ENCODE measurements at regions not wholly inside any gene's neighbourhood (a gene's known extent, or its start where the extent isn't known, plus 50 kb on each side); places are given as distances from the start of the nearest gene placed in this dataset.

DNA sequence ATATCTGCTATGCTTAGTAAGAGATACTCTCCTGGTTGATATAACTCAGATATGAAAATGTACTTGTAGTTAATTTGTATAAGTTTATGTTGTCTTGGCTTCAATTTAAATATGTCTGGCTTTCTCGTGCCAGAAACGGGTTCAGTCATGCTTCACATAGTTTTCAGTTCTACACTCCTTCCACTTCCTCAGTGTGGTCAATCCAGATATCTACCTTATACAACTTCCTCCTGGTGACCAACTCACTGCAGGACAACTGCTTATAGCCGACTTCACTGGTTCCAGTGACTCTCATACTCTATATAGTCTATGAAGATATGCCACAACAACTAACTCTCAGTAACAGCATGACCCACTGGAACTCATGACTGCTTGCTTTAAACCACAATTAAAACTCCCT lies 690.4 kb downstream of the SLCO4C1 start:
- Histone ChIP-seq H3K4me1 (ENCODE audit: insufficient read depth, low read length) (no peaks in the 10 kb centered on the region), H3K23me2 (ENCODE audit: insufficient read length, low read depth, low read length, poor library complexity, severe bottlenecking) (no peaks in the 10 kb centered on the region), H3K56ac (ENCODE audit: insufficient read length, low read depth, low read length) (no peak overlapping the region), H2BK5ac (ENCODE audit: insufficient read length, low read length) (no peak overlapping the region), H4K20me1 (ENCODE audit: control insufficient read depth, insufficient read depth, insufficient read length) (no peaks in the 10 kb centered on the region), H3K27ac (ENCODE audit: insufficient read length, low read depth, low read length) (no peak overlapping the region), H3K79me2 (ENCODE audit: insufficient read depth, low read length) (no peaks in the 10 kb centered on the region), H4K8ac (replicated peaks; ENCODE audit: insufficient read length, low read depth, low read length) (no peak overlapping the region), H2BK120ac (ENCODE audit: low read depth, low read length, poor library complexity, severe bottlenecking) (no peak overlapping the region), H4K5ac (ENCODE audit: insufficient read length, low read depth, low read length) (no peak overlapping the region), H2BK12ac (ENCODE audit: insufficient read length, low read depth, low read length) (no peak overlapping the region), H3K18ac (ENCODE audit: insufficient read length, low read depth, low read length) (no peak overlapping the region), H3K4me2 (ENCODE audit: insufficient read depth, insufficient read length, low read length) (no peak overlapping the region), H3T11ph (ENCODE audit: low read length) (no peak overlapping the region), H3K23ac (ENCODE audit: insufficient read length, low read depth, low read length) (no peak overlapping the region), H3K9me3 (ENCODE audit: control insufficient read depth, low read depth, low read length) (no peaks in the 10 kb centered on the region), H3K79me1 (ENCODE audit: insufficient read depth, low read depth, low read length, poor library complexity, severe bottlenecking) (no peaks in the 10 kb centered on the region), H2AK5ac (ENCODE audit: insufficient read length, low read length) (no peak overlapping the region), H3K27me3 (ENCODE audit: insufficient read depth, low read length) (no peaks in the 10 kb centered on the region), H3K9ac (ENCODE audit: extremely low read depth, insufficient read length, low read length) (no peak overlapping the region), H3K4ac (ENCODE audit: low read depth, low read length) (no peak overlapping the region), H2AFZ (ENCODE audit: low read length) (no peak overlapping the region), H3K14ac (ENCODE audit: insufficient read depth, low read length) (no peak overlapping the region), H2BK15ac (ENCODE audit: low read depth, low read length) (no peak overlapping the region), H4K91ac (ENCODE audit: insufficient read length, low read depth, low read length) (no peak overlapping the region), H2BK20ac (ENCODE audit: low read depth, low read length, poor library complexity, severe bottlenecking) (no peak overlapping the region)
- no CpG with 5 or more reads among the region's 3 CpGs for WGBS (ENCODE audit: extremely low coverage, insufficient read length, low lambda C conversion rate)
- Mint-ChIP-seq H3K4me1 (no peaks in the 10 kb centered on the region), H3K4me3 (no peak overlapping the region), H3K9me3 (no peaks in the 10 kb centered on the region), H3K27ac (no peak overlapping the region), H3K27me3 (ENCODE audit: low read depth) (no peaks in the 10 kb centered on the region), H3K36me3 (ENCODE audit: insufficient read depth in 1 of 3, low read depth in 3 of 3) (no peaks in the 10 kb centered on the region)
- DNase-seq, result no peak
- TF ChIP-seq, protein P1, sequence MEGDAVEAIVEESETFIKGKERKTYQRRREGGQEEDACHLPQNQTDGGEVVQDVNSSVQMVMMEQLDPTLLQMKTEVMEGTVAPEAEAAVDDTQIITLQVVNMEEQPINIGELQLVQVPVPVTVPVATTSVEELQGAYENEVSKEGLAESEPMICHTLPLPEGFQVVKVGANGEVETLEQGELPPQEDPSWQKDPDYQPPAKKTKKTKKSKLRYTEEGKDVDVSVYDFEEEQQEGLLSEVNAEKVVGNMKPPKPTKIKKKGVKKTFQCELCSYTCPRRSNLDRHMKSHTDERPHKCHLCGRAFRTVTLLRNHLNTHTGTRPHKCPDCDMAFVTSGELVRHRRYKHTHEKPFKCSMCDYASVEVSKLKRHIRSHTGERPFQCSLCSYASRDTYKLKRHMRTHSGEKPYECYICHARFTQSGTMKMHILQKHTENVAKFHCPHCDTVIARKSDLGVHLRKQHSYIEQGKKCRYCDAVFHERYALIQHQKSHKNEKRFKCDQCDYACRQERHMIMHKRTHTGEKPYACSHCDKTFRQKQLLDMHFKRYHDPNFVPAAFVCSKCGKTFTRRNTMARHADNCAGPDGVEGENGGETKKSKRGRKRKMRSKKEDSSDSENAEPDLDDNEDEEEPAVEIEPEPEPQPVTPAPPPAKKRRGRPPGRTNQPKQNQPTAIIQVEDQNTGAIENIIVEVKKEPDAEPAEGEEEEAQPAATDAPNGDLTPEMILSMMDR (conservative IDR thresholded peaks at IDR 0.05), result no peak

All from H9 (cell line).